ENCODE measurements at regions not wholly inside any gene's neighbourhood (a gene's known extent, or its start where the extent isn't known, plus 50 kb on each side); places are given as distances from the start of the nearest gene placed in this dataset.

- no peak for DNase-seq (ENCODE audit: low read depth)
Observed at GRCh38 chr12:13595536-13596443, 385.6 kb downstream of the GRIN2B start.

GRCh38 chr12:13594731-13595514 is 386.5 kb downstream of the GRIN2B start:
- DNase-seq (ENCODE audit: low read depth) = no peak

DNA sequence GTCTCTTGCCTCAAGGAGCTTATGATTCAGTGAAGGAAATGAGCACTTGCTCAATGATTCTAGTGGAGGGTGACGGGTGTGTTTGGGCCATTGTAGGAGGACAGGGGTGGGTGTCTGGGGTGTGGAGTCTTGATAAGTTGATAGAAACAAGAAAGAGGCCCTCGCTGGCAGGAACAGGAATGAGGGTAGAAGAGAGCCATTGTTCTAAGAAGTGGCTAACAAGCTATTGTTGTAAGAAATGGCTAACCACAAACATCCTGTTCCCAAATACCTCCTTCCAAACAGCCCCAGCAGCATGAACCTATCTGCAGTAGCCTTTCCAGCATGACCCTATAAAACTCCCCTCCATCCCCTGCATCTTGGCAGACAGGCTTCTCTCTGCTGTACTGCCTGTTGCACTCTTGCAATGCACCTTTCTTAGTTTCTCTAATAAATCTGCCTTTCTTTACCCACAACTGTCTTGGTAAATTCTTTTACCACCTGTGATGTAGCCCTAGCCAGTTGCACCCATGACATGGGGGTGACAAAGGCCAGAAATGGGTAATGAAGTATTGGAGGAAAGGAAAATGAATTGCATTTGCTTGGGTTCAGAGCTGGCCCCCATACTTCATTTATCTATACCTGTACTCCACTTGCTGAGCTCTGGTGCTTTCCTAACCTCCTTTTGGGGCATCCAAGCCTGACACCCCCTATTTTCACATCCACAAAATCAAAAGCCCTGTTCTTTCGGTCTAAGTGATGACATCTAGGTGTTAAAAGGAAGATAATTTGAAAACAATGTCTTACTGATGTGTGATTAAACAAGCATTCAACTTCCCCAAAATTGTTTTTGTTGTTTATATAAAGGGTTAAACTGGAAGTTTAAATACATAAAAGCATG is 389.1 kb downstream of the GRIN2B start:
- no peak for DNase-seq (ENCODE audit: low read depth)

DNA sequence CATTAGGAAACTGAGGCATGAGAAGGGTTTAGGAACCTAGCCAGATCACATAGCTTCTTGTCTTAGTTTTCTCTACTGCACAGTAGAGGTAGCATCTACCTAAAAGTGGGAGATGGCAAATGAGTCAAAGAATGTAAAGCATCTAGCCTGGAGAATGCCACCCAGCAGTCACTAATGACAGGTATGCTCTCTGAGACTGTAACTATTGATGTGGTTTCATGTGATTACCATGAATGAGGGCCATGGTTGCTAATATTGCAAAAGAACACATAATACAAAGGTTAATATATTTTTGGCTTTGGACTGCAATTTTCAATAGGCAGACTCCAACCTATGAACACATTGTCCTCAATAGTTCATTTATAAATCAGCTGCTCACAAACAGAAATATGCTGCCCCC is 389.9 kb downstream of the GRIN2B start:
- DNase-seq (ENCODE audit: low read depth) = no peak

DNA sequence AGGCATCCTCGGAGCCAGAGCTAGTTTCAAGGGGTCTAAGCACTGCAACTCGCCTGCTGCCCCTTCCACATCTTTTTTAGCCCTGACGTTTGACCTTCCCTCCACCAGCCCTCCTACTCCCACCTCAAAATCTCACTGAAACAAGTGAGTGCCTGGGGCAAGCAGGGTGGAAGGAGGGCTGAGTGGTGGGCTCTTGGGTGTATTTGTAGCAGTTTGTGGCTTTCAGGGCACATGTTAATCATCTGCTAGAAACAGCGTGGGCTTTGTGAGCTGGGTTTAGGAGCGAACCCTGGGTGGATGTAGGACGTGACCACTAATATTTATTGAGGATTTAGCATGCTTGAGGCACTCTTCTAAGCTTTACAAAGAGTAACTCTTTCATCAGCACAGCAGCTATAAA is 390.3 kb downstream of the GRIN2B start:
- DNase-seq (ENCODE audit: low read depth) = no peak

- no peak for DNase-seq (ENCODE audit: low read depth)
Observed at GRCh38 chr12:13588574-13588973, 392.0 kb downstream of the EMP1 start.

DNA sequence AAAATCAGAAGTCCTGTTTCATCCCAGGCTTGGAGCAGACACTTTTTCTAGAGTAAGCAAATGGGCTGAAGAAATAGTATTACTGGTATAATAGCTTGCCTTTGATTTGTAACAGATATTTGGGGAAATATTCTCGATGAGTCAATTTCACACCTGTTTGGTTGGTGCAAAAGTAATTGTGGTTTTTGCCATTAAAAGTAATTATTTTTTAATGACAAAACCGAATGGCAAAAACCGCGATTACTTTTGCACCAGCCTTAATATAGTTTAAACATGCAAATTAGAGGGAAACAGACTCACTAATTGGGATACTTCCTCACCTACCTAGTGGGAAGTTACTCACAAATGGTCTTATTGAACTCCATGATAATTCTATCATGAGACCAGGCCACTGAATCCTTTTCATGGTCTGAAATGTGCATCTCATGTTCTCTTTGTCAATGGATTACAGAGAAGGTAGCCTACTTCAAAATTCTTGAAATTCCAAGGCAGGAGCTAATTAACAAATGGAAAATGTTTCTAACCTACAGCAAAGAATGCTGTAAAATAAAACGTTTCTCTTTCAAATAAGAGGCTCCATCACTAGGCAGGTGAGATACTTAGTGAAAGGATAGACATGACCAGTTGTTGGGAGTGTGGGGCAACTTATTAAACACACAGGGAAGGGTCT is 391.3 kb downstream of the EMP1 start:
- DNase-seq (ENCODE audit: low read depth) = no peak

DNA sequence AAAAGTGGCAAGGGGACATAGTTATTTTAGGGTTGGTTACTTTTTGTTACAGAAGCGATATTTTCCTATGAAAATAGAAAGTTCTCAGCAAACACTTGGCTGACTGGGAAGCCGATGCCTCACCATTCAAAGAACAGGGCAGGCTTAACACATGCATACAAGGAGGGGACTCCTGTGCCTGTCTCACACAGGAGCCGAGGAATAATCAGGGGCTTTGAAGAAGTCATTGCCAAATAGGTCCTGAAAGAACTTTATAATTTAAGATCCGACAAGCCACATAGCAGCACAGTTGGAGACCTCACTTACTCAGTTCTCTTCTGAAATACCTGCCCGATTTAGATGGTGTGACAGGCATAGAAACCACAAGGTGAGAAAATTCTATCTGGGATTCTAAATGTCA is 389.8 kb downstream of the EMP1 start:
- no peak for DNase-seq (ENCODE audit: low read depth)

GRCh38 chr12:13584541-13584940 is 388.0 kb downstream of the EMP1 start:
- no peak for DNase-seq (ENCODE audit: low read depth)

DNA sequence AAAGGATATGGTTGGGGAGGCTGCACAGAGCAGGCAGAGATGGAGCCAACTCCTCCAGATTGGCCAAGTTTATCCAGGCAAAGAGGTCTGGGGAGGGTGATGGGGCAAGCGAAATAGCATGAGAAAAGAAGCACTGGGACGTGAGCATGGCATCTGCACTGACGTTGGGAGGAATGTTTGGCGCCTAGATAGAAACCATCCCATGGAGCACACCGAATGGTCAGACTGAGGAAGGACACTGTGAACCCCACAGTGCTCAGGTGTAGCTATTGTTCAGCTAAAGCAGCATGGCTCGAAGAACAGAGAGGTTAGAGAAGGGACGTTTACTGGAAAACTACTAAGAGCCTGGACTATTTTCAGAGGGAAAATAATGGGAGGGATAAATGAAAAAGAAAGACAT is 387.1 kb downstream of the EMP1 start:
- DNase-seq (ENCODE audit: low read depth) = no peak

GRCh38 chr12:13582421-13582820 is 385.9 kb downstream of the EMP1 start:
- DNase-seq (ENCODE audit: low read depth) = no peak

DNA sequence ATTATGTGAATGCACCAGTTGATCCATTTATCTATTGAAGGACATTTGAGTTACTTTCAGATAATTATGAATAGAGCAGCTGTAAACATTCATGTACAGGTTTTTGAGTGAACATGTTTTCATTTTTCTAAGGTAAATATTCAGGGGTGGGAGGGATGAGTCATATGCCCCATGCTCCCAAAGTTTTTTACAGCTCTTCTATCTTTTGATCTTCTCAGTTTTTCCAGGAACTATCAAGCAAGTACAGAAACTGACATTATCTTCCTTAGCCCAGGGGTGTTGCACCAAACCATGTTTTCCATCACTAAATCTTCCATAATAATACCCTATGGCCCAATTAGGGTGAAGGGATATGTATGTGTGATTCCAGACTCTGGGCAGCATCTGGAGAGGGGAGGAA is 384.5 kb downstream of the EMP1 start:
- no peak for DNase-seq (ENCODE audit: low read depth)

GRCh38 chr12:13580206-13580605 is 383.7 kb downstream of the EMP1 start:
- no peak for DNase-seq (ENCODE audit: low read depth)

DNA sequence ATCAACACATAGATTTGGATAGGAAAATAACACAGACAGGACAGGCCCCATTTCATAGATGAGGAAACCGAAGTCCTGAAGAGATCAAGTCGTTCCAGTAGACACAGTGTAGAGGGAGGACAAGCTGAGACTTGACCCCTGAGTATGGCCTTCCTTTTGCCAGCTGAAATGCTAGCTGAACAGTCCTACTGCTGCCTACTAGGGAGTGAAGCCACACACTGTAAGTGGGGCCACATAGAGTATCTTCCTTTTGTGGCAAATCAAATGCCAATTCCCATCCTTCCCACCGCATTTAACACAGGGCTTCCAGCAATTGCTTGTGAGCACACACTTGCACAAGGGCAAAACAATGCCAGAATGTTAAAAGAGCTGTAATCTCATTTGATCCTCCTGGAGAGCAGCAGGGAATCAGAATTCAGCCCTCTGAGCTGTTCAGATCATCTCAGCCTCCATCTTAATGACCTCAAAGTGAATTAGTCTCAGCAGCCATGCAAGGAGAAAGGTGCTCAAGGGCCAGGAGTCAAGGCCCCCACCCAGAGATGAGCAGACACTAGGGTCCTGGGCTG is 380.5 kb downstream of the EMP1 start:
- DNase-seq (ENCODE audit: low read depth) = no peak

DNA sequence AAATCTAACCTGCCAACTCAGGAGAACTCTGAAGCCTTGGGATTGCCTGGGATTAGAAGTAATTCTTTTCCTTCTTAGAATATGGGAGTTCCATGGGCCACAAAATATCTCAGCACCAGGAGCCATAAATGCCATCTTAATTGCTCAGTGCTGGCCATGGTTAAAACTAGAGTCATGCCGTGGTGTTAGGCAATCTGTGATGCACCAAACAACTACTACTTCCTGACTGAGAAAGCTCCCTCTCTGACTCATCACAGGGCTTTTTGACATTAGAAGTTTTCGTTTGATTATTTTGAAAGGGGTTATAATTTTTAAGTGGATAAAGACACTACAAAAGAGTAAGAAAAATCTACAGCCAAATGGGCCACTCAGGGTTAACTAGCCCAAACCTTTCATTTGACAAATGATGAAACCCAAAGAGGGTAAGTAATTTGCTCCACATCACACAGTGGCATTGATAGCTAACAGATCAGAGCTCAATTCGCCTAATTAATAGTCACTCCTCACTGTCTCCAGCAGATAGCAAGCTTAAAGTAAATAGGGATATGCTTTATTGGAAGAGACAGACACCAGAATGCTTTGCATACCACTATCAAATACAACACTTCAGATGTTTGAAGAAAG is 377.3 kb downstream of the EMP1 start:
- peak; percentile 85 for DNase-seq (ENCODE audit: low read depth)

DNA sequence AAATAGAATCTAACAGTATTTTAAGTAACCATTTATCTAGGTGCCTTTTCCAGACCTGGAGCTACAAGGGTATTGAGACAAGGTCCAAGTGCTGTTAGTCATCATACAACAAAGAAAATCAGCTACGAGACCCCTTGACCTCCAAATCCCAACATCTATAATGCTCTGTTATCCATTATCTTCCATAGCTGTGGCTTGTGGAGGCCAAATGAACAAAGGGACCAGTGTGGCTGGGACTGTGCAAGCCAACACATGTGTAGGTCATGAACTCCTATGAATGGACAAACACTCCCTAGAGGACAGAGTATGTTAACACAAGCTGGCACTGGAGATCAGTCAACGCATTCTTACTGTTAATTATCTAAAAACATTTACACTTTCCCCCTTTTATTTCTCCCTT is 374.5 kb downstream of the EMP1 start:
- DNase-seq (ENCODE audit: low read depth) = no peak

GRCh38 chr12:13570005-13570694 is 373.6 kb downstream of the EMP1 start:
- no peak for DNase-seq (ENCODE audit: low read depth)

DNA sequence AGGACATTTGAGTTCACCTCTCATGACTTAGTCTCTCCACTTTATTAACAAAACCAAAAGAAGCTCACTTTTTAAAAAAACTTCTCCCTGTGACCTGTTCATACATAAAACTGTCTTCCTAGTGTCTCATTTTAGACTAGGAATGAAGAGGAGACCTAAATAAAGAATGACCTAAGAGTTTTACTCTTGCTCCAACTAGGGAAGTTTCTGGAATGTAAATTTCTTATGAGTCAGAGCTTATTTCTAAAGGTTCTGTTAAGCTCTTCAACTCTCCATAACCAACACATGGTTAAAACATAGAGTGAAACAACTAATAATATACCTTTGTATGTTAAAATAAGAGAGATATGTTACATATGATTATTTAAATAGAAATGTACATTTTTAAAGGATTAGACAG is 369.8 kb downstream of the EMP1 start:
- DNase-seq (ENCODE audit: low read depth) = no peak

- no peak for DNase-seq (ENCODE audit: low read depth)
Observed at GRCh38 chr12:13564266-13564810, 367.8 kb downstream of the EMP1 start.

GRCh38 chr12:13563743-13564125 is 367.2 kb downstream of the EMP1 start:
- DNase-seq (ENCODE audit: low read depth) = no peak
